ENCODE measurements at regions not wholly inside any gene's neighbourhood (a gene's known extent, or its start where the extent isn't known, plus 50 kb on each side); places are given as distances from the start of the nearest gene placed in this dataset.

GRCh38 chr13:94827566-94827965, 115.2 kb upstream of the SOX21 start:
- Mint-ChIP-seq H3K4me1 (ENCODE audit: low read depth) (peaks cover 4% of the 10 kb centered on the region), H3K27ac (ENCODE audit: unreplicated experiment) (no peak overlapping the region), H3K4me3 (ENCODE audit: unreplicated experiment) (no peak overlapping the region), H3K36me3 (ENCODE audit: low read depth) (no peaks in the 10 kb centered on the region), H3K9me3 (ENCODE audit: low read depth) (no peaks in the 10 kb centered on the region), H3K27me3 (ENCODE audit: low read depth) (peaks cover 13% of the 10 kb centered on the region)
- no peak for DNase-seq (ENCODE audit: low spot score)
- no peak for TF ChIP-seq CTCF (IDR thresholded peaks at IDR 0.05)

GRCh38 chr13:94825507-94825906, 113.2 kb upstream of the SOX21 start:
- Mint-ChIP-seq H3K27ac (ENCODE audit: unreplicated experiment) (no peak overlapping the region), H3K9me3 (ENCODE audit: low read depth) (no peaks in the 10 kb centered on the region), H3K4me1 (ENCODE audit: low read depth) (peaks cover 4% of the 10 kb centered on the region), H3K4me3 (ENCODE audit: unreplicated experiment) (no peak overlapping the region), H3K27me3 (ENCODE audit: low read depth) (peaks cover 24% of the 10 kb centered on the region), H3K36me3 (ENCODE audit: low read depth) (no peaks in the 10 kb centered on the region)
- no peak for DNase-seq (ENCODE audit: low spot score)
- no peak for TF ChIP-seq CTCF (IDR thresholded peaks at IDR 0.05)

GRCh38 chr13:94824601-94825000, 112.3 kb upstream of the SOX21 start:
- H3K4me1 Mint-ChIP-seq (ENCODE audit: low read depth) = peaks cover 4% of the 10 kb centered on the region
- H3K36me3 Mint-ChIP-seq (ENCODE audit: low read depth) = no peaks in the 10 kb centered on the region
- no peak overlapping the region for H3K4me3 Mint-ChIP-seq (ENCODE audit: unreplicated experiment)
- no peak overlapping the region for H3K27ac Mint-ChIP-seq (ENCODE audit: unreplicated experiment)
- no peak for TF ChIP-seq CTCF (IDR thresholded peaks at IDR 0.05)
- no peaks in the 10 kb centered on the region for H3K9me3 Mint-ChIP-seq (ENCODE audit: low read depth)
- DNase-seq (ENCODE audit: low spot score) = no peak
- peaks cover 25% of the 10 kb centered on the region for H3K27me3 Mint-ChIP-seq (ENCODE audit: low read depth)

GRCh38 chr13:94822356-94822755, 110.0 kb upstream of the SOX21 start:
- H3K4me1 Mint-ChIP-seq (ENCODE audit: low read depth) = peaks cover 4% of the 10 kb centered on the region
- TF ChIP-seq CTCF (IDR thresholded peaks at IDR 0.05) = no peak
- H3K27ac Mint-ChIP-seq (ENCODE audit: unreplicated experiment) = no peak overlapping the region
- DNase-seq (ENCODE audit: low spot score) = no peak
- no peaks in the 10 kb centered on the region for H3K9me3 Mint-ChIP-seq (ENCODE audit: low read depth)
- H3K27me3 Mint-ChIP-seq (ENCODE audit: low read depth) = peaks cover 14% of the 10 kb centered on the region
- H3K4me3 Mint-ChIP-seq (ENCODE audit: unreplicated experiment) = no peak overlapping the region
- no peaks in the 10 kb centered on the region for H3K36me3 Mint-ChIP-seq (ENCODE audit: low read depth)

- Mint-ChIP-seq H3K9me3 (ENCODE audit: low read depth) (no peaks in the 10 kb centered on the region), H3K27me3 (ENCODE audit: low read depth) (peaks cover 10% of the 10 kb centered on the region), H3K4me1 (ENCODE audit: low read depth) (no peaks in the 10 kb centered on the region), H3K4me3 (ENCODE audit: unreplicated experiment) (no peak overlapping the region), H3K27ac (ENCODE audit: unreplicated experiment) (no peak overlapping the region), H3K36me3 (ENCODE audit: low read depth) (no peaks in the 10 kb centered on the region)
- no peak for TF ChIP-seq CTCF (IDR thresholded peaks at IDR 0.05)
- DNase-seq (ENCODE audit: low spot score) = no peak
These were observed 103.9 kb upstream of the SOX21 start for GRCh38 chr13:94816256-94816655.

Measured in chondrocyte (in vitro differentiated cells).